Liver (tissue), 8 donors: ENCODE measurements at regions not wholly inside any gene's neighbourhood (a gene's known extent, or its start where the extent isn't known, plus 50 kb on each side); places are given as distances from the start of the nearest gene placed in this dataset.
"Not testable (repeated sequence)": the region's sequence is repeated elsewhere in the genome, so short reads cannot be mapped to it uniquely, and the experiment has no call there.

Source experiments
- DNase-seq: peaks from one replicate; pipeline ENCODE4 v3.0.0-alpha.2; 2017; ENCODE audit warnings: low spot score
- H3K27ac ChIP-seq, 2 donors: one replicate each; pipeline ENCODE4 v1.7.0; 2013; ENCODE audit warnings: inconsistent platforms in 2 of 2, low read length in 2 of 2, control low read depth in 1 of 2, low read depth in 1 of 2, mild to moderate bottlenecking in 1 of 2
- H3K27me3 ChIP-seq, 4 donors: one replicate each; pipeline versions ENCODE4 v1.6.1 to v1.7.0; 2013; ENCODE audit warnings: low read length in 3 of 4, inconsistent platforms in 1 of 4, mild to moderate bottlenecking in 1 of 4, moderate library complexity in 1 of 4; ENCODE audit not compliant: control insufficient read depth in 4 of 4, insufficient read depth in 4 of 4
- H3K36me3 ChIP-seq, 4 donors: one replicate each; pipeline versions ENCODE4 v1.6.1 to v1.7.0; 2013; ENCODE audit warnings: low read length in 3 of 4, mild to moderate bottlenecking in 3 of 4, low read depth in 1 of 4, moderate library complexity in 1 of 4; ENCODE audit not compliant: control insufficient read depth in 4 of 4, insufficient read depth in 3 of 4
- H3K4me1 ChIP-seq, 4 donors: one replicate each; pipeline versions ENCODE4 v1.6.1 to v1.7.0; 2013; ENCODE audit warnings: low read length in 3 of 4, mild to moderate bottlenecking in 3 of 4, moderate library complexity in 1 of 4; ENCODE audit not compliant: control insufficient read depth in 4 of 4, insufficient read depth in 4 of 4
- H3K4me3 ChIP-seq, 3 donors: one replicate each; pipeline versions ENCODE4 v1.6.1 to v1.7.0; 2013; ENCODE audit warnings: low read length in 3 of 3, control low read depth in 1 of 3, low read depth in 1 of 3, mild to moderate bottlenecking in 1 of 3
- H3K9ac ChIP-seq, 2 donors: one replicate each; pipeline ENCODE4 v1.7.0; 2013; ENCODE audit warnings: low read length in 2 of 2, mild to moderate bottlenecking in 2 of 2, moderate library complexity in 2 of 2, control low read depth in 1 of 2, low read depth in 1 of 2
- H3K9me3 ChIP-seq, 4 donors: one replicate each; pipeline versions ENCODE4 v1.6.1 to v1.7.0; 2013; ENCODE audit warnings: low read length in 3 of 4; ENCODE audit not compliant: control insufficient read depth in 4 of 4
- ATF3 ChIP-seq: IDR thresholded peaks from 2 replicates; pipeline ENCODE4 v1.6.1; 2016; ENCODE audit warnings: antibody characterized with exemption
- CTCF ChIP-seq: fragments of 150-350 bp; IDR thresholded peaks from 2 replicates; pipeline ENCODE4 v1.5.1; 2017; ENCODE audit warnings: improper control_type of control experiment, low read depth, low read length; ENCODE audit not compliant: missing input control
- EGR1 ChIP-seq, 2 donors: IDR thresholded peaks; 2 replicates each; pipeline ENCODE4 v1.6.1; 2016 to 2018; ENCODE audit warnings: antibody characterized with exemption in 2 of 2, low read depth in 2 of 2
- FOXA1 ChIP-seq: IDR thresholded peaks from 2 replicates; pipeline ENCODE4 v1.6.1; 2016; ENCODE audit warnings: antibody characterized with exemption
- JUND ChIP-seq, 2 donors: IDR thresholded peaks; 2 replicates each; pipeline ENCODE4 v1.6.1; 2016; ENCODE audit warnings: antibody characterized with exemption in 2 of 2
- NR2F2 ChIP-seq: IDR thresholded peaks from 2 replicates; pipeline ENCODE4 v1.6.1; 2016; ENCODE audit warnings: antibody characterized with exemption
- RXRA ChIP-seq, 2 donors: IDR thresholded peaks; 2 replicates each; pipeline ENCODE4 v1.6.1; 2017 to 2018; ENCODE audit warnings: antibody characterized with exemption in 2 of 2, mild to moderate bottlenecking in 1 of 2
- SP1 ChIP-seq: IDR thresholded peaks from 2 replicates; pipeline ENCODE4 v1.6.1; 2018; ENCODE audit warnings: antibody characterized with exemption, mild to moderate bottlenecking
- WGBS: extraction: QIAGEN DNeasy Blood & Tissue Kit; methylation state at CpG from one replicate; pipeline ENCODE4 v1.1.7; 2013; 5-methylcytosine and 5-hydroxymethylcytosine counted together
- TF ChIP-seq, protein P1 (sequence below): IDR thresholded peaks from 2 replicates; pipeline ENCODE4 v1.6.1; 2016; ENCODE audit warnings: antibody characterized with exemption, mild to moderate bottlenecking
- donor health status: healthy.
- donor health status: healthy.
- donor health status: healthy.
- donor health status: healthy.
- donor health status: healthy.

DNA sequence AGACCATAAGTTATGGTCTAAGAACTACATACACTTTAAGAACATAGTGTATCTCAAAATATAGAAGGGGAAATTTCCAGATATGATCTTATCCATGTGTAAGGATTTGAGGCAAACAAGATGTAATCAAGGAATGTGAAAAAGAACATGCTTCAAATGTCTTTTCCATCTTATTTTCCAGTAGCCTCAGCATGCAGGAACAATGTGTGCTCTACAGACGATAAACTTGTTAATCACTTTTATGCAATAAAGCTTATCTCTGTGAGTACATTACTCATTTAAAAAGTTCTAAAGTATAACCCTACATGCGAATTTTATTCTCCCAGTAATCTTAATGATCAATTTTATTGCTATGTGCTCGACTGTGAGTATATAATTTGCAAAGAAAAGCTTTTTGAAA lies 185.2 kb downstream of the ALDH8A1 start:
- DNase-seq, result no peak
- Histone ChIP-seq H3K9ac (no peak overlapping the region), H3K4me3 (no peak overlapping the region), H3K4me1 (no peaks in the 10 kb centered on the region), H3K9me3 (no peaks in the 10 kb centered on the region), H3K27me3 (no peaks in the 10 kb centered on the region), H3K27ac (no peak overlapping the region), H3K36me3 (no peaks in the 10 kb centered on the region)
- WGBS, result 83% methylated on average over 3 of the region's 3 CpGs
- no peak for TF ChIP-seq NR2F2
- TF ChIP-seq ATF3, result no peak
- no peak for TF ChIP-seq FOXA1

DNA sequence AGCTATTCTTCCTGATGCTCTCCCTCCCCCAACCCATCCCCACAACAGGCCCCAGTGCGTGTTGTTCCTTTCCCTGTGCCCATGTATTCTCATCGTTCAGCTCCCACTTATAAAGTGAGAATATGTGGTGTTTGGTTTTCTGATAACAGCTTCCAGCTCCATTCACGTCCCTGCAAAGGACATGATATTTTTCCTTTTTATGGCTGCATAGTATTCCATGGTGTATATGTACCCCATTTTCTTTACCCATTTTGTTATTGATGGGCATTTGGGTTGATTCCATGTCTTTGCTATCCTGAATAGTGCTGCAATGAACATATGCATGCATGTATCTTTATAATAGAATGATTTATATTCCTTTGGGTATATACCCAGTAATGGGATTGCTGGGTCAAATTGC lies 186.3 kb downstream of the ALDH8A1 start:
- H3K4me3 ChIP-seq, H3K36me3 ChIP-seq, H3K27ac ChIP-seq, H3K4me1 ChIP-seq, DNase-seq, H3K9me3 ChIP-seq, H3K9ac ChIP-seq, H3K27me3 ChIP-seq: not testable (repeated sequence)
- WGBS, result 95% methylated on average over 3 of the region's 3 CpGs

GRCh38 chr6:134758621-134759020 lies 191.3 kb downstream of the ALDH8A1 start:
- Histone ChIP-seq H3K36me3 (no peaks in the 10 kb centered on the region), H3K4me1 (no peaks in the 10 kb centered on the region), H3K9me3 (no peaks in the 10 kb centered on the region), H3K9ac (no peak overlapping the region), H3K27ac (no peak overlapping the region), H3K27me3 (no peaks in the 10 kb centered on the region), H3K4me3 (no peak overlapping the region)
- TF ChIP-seq JUND (IDR thresholded peaks at IDR 0.05) (no peak), RXRA (IDR thresholded peaks at IDR 0.05) (no peak), EGR1 (IDR thresholded peaks at IDR 0.05; ENCODE audit: low read depth in 2 of 2) (no peak), SP1 (no peak), CTCF (no peak)
- TF ChIP-seq, protein P1, sequence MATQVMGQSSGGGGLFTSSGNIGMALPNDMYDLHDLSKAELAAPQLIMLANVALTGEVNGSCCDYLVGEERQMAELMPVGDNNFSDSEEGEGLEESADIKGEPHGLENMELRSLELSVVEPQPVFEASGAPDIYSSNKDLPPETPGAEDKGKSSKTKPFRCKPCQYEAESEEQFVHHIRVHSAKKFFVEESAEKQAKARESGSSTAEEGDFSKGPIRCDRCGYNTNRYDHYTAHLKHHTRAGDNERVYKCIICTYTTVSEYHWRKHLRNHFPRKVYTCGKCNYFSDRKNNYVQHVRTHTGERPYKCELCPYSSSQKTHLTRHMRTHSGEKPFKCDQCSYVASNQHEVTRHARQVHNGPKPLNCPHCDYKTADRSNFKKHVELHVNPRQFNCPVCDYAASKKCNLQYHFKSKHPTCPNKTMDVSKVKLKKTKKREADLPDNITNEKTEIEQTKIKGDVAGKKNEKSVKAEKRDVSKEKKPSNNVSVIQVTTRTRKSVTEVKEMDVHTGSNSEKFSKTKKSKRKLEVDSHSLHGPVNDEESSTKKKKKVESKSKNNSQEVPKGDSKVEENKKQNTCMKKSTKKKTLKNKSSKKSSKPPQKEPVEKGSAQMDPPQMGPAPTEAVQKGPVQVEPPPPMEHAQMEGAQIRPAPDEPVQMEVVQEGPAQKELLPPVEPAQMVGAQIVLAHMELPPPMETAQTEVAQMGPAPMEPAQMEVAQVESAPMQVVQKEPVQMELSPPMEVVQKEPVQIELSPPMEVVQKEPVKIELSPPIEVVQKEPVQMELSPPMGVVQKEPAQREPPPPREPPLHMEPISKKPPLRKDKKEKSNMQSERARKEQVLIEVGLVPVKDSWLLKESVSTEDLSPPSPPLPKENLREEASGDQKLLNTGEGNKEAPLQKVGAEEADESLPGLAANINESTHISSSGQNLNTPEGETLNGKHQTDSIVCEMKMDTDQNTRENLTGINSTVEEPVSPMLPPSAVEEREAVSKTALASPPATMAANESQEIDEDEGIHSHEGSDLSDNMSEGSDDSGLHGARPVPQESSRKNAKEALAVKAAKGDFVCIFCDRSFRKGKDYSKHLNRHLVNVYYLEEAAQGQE, result no peak
- 87% methylated on average over 4 of the region's 4 CpGs for WGBS
- no peak for DNase-seq
